Large intestine (tissue), 3 donors: ENCODE measurements at regions not wholly inside any gene's neighbourhood (a gene's known extent, or its start where the extent isn't known, plus 50 kb on each side); places are given as distances from the start of the nearest gene placed in this dataset.

Experiments
- DNase-seq, 2 donors: peaks; one replicate each; pipeline versions ENCODE4 v3.0.0 to v3.0.0-alpha.2; 2013
- H3K27ac ChIP-seq: one replicate; pipeline ENCODE4 v1.5.1; 2013; ENCODE audit warnings: low read length
- H3K27me3 ChIP-seq: 2 replicates; pipeline ENCODE4 v1.6.1; 2013; ENCODE audit warnings: low read length; ENCODE audit not compliant: control insufficient read depth, insufficient read depth
- H3K36me3 ChIP-seq: 2 replicates; pipeline ENCODE4 v1.6.1; 2013; ENCODE audit warnings: low read length; ENCODE audit not compliant: control insufficient read depth, insufficient read depth
- H3K4me1 ChIP-seq: one replicate; pipeline ENCODE4 v1.6.1; 2013; ENCODE audit warnings: low read length; ENCODE audit not compliant: control insufficient read depth, insufficient read depth
- H3K4me3 ChIP-seq: one replicate; pipeline ENCODE4 v1.5.1; 2013; ENCODE audit warnings: low read length
- H3K9me3 ChIP-seq: one replicate; pipeline ENCODE4 v1.6.1; 2013; ENCODE audit warnings: mild to moderate bottlenecking, low read depth, low read length, moderate library complexity; ENCODE audit not compliant: control insufficient read depth
- WGBS: methylation state at CpG from one replicate; pipeline ENCODE4 v1.1.5; 2013; ENCODE audit warnings: low lambda C conversion rate; ENCODE audit not compliant: insufficient coverage; 5-methylcytosine and 5-hydroxymethylcytosine counted together

DNA sequence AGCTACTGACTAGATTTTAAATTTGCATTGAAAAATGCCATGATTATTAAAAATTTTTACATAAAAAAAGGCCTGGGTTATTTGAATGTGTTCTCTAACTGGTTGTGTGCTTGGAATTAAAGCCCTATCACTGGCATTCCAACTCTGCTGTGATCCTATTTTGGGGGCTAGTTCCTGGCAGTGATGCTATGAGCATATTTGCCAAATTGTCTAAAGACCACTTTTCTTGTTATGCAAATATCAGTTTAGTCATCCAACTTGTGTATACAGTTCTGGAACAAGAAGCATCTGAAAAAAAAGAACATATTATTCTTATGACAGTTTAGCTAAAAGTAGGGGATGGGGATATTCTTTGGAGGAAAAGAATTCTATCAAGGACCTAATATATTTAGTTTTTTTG, 243.4 kb upstream of the ZNF717 start:
- H3K4me1 ChIP-seq, result no peaks in the 10 kb centered on the region
- no peaks in the 10 kb centered on the region for H3K27me3 ChIP-seq
- no peak overlapping the region for H3K4me3 ChIP-seq
- no peak overlapping the region for H3K27ac ChIP-seq
- H3K36me3 ChIP-seq, result no peaks in the 10 kb centered on the region
- H3K9me3 ChIP-seq, result no peaks in the 10 kb centered on the region
- DNase-seq, result no peak

DNA sequence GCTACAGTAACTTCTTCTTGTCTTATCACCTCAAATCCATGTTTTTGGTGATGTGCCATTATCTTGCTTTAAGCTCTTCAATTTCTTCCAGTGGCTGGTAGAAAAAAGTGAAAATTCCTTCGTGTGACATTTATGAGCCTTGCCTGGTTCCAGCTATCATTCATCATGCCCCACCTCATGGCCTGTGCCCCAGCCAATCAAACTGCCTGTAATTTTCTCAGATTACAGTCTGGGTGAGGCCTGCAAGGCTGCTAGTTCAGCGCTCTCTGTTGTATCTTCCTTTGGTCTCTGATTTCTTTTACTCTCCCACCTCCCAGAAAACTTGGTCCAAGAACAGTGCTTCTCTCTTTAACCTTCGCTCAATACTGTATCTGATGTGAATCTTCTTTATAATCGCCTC, 249.3 kb upstream of the ZNF717 start:
- no peaks in the 10 kb centered on the region for H3K36me3 ChIP-seq
- no peak overlapping the region for H3K4me3 ChIP-seq
- no peaks in the 10 kb centered on the region for H3K9me3 ChIP-seq
- peaks cover 2% of the 10 kb centered on the region for H3K27me3 ChIP-seq
- peak; percentile 26 to 42 for DNase-seq
- WGBS, result 100% methylated on average over 1 of the region's 4 CpGs
- no peaks in the 10 kb centered on the region for H3K4me1 ChIP-seq
- no peak overlapping the region for H3K27ac ChIP-seq

DNA sequence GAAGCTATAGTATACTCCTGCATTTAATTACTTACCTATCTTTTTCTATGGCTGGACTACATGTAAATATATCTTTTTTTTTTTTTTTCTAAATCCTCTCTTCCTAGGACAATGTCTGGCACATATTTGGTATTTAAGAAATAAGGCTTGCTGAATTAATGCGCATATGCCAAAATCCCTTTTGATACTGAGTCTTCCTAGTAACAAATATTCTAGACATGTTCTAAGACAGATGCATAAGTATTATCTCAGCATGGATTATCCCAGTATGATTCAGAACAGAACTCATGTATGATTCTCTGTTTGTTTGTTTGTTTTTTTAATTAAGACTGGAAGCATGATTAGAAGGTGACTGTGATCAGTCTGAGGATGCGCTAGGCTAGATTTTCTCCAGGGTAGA, 249.8 kb upstream of the ZNF717 start:
- Histone ChIP-seq H3K4me1 (no peaks in the 10 kb centered on the region), H3K36me3 (no peaks in the 10 kb centered on the region), H3K27me3 (peaks cover 2% of the 10 kb centered on the region), H3K9me3 (no peaks in the 10 kb centered on the region), H3K27ac (no peak overlapping the region), H3K4me3 (no peak overlapping the region)
- no peak for DNase-seq
- WGBS, result 100% methylated on average over 1 of the region's 2 CpGs

DNA sequence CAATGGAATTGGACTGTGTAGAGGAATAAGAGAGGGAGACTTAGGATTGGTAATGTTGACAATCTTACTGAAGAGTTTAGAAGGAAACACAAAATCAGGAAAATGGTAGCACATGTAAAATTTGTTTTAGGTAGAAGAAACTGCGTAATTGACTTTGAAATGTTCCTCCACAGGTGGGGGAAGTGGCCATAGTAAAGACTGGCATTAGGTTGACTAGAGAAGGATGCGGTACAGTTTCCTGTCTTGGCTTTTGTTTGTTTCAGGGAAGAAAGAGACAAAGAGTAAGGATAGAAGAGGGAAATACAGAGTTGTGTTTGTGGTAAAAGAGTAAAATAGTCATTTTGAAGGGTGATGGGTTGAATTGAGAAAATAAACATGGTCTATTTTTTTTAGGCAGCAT, 253.6 kb upstream of the ZNF717 start:
- H3K27me3 ChIP-seq, result peaks cover 2% of the 10 kb centered on the region
- H3K9me3 ChIP-seq, result no peaks in the 10 kb centered on the region
- DNase-seq, result no peak
- 72% methylated on average over 2 of the region's 2 CpGs for WGBS
- no peak overlapping the region for H3K27ac ChIP-seq
- H3K4me1 ChIP-seq, result no peaks in the 10 kb centered on the region
- no peak overlapping the region for H3K4me3 ChIP-seq
- H3K36me3 ChIP-seq, result no peaks in the 10 kb centered on the region

DNA sequence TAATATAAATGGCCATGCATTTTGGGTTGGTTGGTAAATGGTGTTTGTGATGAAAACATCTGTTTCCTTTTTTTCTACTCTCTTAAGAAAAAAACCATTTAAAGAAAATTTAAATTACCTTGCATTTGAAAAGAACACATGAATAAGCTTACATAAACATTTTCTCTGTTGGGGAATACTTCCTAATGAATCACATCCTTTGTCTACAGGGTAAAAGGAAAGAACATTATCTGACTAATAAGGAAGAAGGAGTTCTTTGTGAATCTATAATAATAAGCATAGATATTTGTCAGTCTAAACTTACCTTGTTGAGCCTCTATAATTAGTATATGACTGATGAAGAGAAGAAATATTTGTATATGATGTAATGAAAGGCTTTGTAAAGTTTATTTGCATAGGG, 254.1 kb upstream of the ZNF717 start:
- Histone ChIP-seq H3K27me3 (peaks cover 2% of the 10 kb centered on the region), H3K4me1 (no peaks in the 10 kb centered on the region), H3K36me3 (no peaks in the 10 kb centered on the region), H3K4me3 (no peak overlapping the region), H3K27ac (no peak overlapping the region), H3K9me3 (no peaks in the 10 kb centered on the region)
- no peak for DNase-seq

DNA sequence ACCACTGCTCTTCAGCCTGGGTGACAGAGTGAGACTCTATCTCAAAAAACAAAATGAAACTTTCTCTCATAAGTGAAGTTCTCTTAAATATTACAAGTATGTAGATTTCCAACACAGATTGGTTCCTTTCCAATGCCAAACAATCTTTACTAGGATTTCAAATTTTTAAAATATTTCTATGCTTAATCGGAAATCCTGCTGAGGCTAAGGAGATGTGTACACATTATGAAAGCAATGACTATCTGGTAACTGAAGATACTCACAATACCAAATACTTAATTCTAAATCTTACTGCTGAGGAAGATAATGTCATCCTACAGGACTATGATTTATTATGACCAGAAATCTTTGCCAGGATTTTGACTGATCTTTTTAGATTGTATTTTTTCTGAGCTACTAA, 255.6 kb upstream of the ZNF717 start:
- WGBS, result 83% methylated on average over 1 of the region's 1 CpG
- no peak for DNase-seq

DNA sequence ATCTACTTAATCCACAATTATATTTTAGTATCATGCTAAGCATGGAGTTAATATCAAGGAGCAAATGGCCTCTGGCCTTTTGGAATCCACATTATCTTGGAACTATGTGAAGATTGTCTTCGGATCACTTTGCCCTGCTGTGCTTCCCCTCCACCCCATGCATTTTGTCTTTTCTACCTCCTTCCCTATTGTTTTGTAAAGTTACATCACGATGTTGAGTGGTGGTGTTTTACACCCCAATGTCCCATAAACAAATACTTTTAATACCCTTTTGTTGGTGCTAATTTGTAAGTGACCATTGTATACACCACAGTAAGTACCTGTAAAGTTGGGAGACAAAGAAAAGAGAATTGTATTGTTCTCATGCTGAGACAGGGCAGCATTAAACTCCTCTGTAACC, 258.4 kb upstream of the ZNF717 start:
- Histone ChIP-seq H3K9me3 (no peaks in the 10 kb centered on the region), H3K4me3 (no peak overlapping the region), H3K27ac (no peak overlapping the region), H3K36me3 (no peaks in the 10 kb centered on the region), H3K4me1 (peaks cover 6% of the 10 kb centered on the region), H3K27me3 (no peaks in the 10 kb centered on the region)
- 60% methylated on average over 1 of the region's 2 CpGs for WGBS
- no peak for DNase-seq

More for the DNA sequence above, 255.6 kb upstream of the ZNF717 start:
- Histone ChIP-seq H3K4me3 (no peak overlapping the region), H3K36me3 (no peaks in the 10 kb centered on the region), H3K9me3 (no peaks in the 10 kb centered on the region), H3K27me3 (peaks cover 2% of the 10 kb centered on the region), H3K27ac (no peak overlapping the region), H3K4me1 (peaks cover 6% of the 10 kb centered on the region)

DNA sequence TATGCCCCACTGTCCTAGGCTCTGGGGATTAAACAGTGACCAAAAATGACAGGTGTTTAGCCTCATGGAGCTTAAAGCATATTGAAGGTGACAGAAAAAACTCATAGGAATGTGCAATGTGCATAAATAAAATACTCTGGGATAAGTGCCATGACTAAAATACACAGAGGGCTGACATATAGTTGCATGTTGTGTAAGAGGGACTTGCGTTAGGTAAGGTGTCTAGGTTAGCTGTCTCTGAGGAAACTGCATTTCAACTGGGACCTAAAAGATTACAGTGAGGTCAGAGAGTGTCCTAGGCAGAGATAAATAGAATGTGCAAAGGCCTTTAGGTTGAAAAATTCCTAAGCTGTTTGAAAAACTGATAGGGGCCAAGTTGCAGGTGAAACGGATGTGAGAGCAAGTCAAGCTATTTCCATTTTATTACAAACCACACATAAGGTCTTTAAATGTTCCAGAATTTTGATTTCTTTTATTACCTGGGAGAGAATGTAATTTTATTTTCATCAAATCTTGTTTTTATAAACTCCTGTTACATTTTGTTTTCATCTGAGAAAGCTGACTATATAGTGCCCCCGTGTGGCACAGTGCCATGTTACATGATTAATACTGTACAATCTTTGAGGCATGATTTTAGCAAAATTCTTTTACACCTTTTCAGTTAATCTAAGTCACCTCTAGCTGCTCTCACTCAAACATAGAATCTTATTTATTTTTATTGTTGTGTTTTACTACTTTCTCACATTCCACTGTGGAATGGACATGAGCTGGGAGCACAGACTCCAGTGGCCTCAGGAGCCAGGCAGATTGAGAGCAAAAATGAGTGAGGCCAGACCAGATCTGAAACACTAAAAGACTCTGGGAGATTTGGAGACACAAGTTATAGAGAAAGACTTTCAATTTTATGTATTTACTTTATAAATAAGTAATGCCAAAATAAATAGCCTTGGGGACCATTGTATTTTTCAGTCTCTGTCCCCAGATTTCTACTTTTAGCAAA, 259.6 kb upstream of the ZNF717 start:
- Histone ChIP-seq H3K36me3 (no peaks in the 10 kb centered on the region), H3K4me3 (no peak overlapping the region), H3K4me1 (peaks cover 6% of the 10 kb centered on the region), H3K27ac (peak overlapping the region; percentile 63), H3K27me3 (no peaks in the 10 kb centered on the region), H3K9me3 (no peaks in the 10 kb centered on the region)
- DNase-seq, result peak; percentile 28 to 47
- 25% methylated on average over 1 of the region's 3 CpGs for WGBS

DNA sequence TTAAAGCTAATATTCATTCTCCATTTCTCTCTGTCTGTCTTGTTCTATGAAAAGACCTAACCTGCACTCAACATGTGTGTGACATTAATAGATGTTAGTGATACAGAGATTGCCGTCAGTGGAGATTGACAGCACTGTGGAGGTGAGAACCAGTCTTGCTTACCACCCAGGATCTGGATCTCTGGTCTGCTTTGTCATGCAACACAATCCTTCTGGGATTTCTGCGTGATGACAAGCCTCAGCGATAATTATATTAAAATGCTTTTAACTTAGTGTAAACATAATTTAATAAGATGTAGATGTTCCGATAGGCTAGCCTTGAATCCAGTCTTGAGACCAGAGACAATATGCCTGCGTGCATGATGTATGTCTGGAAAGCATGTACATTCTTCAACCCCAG, 262.0 kb upstream of the ZNF717 start:
- Histone ChIP-seq H3K9me3 (no peaks in the 10 kb centered on the region), H3K27me3 (no peaks in the 10 kb centered on the region), H3K36me3 (no peaks in the 10 kb centered on the region), H3K4me1 (peaks cover 11% of the 10 kb centered on the region), H3K27ac (no peak overlapping the region), H3K4me3 (no peak overlapping the region)
- DNase-seq, result no peak
- WGBS, result no CpG with 5 or more reads among the region's 5 CpGs

DNA sequence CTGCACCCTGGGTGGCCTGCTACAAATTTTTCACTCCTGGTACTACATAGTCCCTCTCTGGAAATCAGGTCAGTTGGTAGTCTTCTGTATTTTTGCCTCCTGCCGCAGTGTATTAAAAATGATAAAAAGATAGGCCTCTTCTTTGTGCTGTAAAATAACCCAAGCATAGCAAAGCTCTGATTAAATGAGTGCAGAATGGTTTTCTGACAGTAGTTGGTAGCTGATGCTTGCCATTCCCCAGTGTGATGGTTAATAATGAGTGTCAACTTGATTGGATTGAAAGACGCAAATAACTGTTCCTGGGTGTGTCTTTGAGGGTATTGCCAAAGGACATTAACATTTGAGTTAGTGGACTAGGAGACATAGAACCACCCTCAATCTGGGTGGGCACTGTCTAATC, 264.4 kb upstream of the ZNF717 start:
- H3K4me1 ChIP-seq, result peaks cover 11% of the 10 kb centered on the region

DNA sequence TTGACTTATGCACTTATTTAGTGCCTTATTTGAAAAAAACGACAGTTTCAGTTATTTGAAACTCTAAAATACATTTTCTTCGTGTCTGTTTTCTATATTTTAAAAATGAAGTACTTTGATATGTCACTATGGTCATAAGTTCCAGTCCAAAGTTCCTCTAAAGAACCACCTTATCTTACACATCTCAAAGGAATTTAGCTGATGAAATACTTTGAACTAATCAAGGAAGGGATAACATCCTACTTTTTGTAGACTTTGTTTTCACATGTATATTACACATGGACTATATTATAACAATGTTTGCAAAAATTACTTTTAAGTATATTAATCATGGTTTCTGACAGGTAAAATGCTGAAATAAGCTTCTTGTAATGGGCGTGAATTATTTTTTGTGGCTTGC, 265.8 kb upstream of the ZNF717 start:
- Histone ChIP-seq H3K9me3 (no peaks in the 10 kb centered on the region), H3K36me3 (no peaks in the 10 kb centered on the region), H3K4me1 (peaks cover 5% of the 10 kb centered on the region), H3K27ac (no peak overlapping the region), H3K4me3 (no peak overlapping the region), H3K27me3 (no peaks in the 10 kb centered on the region)
- WGBS, result 90% methylated on average over 3 of the region's 3 CpGs
- DNase-seq, result no peak

More for the DNA sequence above, 264.4 kb upstream of the ZNF717 start:
- Histone ChIP-seq H3K27me3 (no peaks in the 10 kb centered on the region), H3K9me3 (no peaks in the 10 kb centered on the region), H3K27ac (no peak overlapping the region), H3K36me3 (no peaks in the 10 kb centered on the region), H3K4me3 (no peak overlapping the region)
- no peak for DNase-seq
- WGBS, result 40% methylated on average over 1 of the region's 2 CpGs
